ENCODE measurements at regions not wholly inside any gene's neighbourhood (a gene's known extent, or its start where the extent isn't known, plus 50 kb on each side); places are given as distances from the start of the nearest gene placed in this dataset.
"Not testable (repeated sequence)": the region's sequence is repeated elsewhere in the genome, so short reads cannot be mapped to it uniquely, and the experiment has no call there.

DNA sequence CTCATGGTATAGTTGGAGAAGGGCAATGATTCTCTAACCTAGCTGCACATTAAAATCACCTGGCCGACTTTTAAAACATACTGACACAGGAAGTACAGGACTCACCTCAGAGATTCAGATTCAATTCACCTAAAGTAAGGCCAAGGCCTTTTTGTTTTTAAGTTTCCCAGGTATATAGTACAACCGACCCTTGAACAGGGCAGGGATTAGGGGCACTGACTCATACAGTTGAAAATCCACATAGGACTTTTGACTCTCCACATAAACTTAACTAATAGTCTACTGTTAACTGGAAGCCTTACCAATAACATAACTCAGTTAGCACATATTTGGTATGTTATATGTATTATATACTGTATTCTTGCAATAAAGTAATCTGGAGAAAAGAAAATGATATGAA is 129.5 kb upstream of the ABI3BP start:
- Histone ChIP-seq H3K4me1 (no peaks in the 10 kb centered on the region), H3K9me3 (no peaks in the 10 kb centered on the region), H4K20me1 (no peaks in the 10 kb centered on the region), H3K4me3 (no peak overlapping the region), H3K36me3 (no peaks in the 10 kb centered on the region), H3K4me2 (no peak overlapping the region), H3K9ac (no peak overlapping the region), H3K27ac (no peak overlapping the region), H3K27me3 (no peaks in the 10 kb centered on the region)
- no peak for TF ChIP-seq Cebpa-rat (IDR thresholded peaks at IDR 0.05)

DNA sequence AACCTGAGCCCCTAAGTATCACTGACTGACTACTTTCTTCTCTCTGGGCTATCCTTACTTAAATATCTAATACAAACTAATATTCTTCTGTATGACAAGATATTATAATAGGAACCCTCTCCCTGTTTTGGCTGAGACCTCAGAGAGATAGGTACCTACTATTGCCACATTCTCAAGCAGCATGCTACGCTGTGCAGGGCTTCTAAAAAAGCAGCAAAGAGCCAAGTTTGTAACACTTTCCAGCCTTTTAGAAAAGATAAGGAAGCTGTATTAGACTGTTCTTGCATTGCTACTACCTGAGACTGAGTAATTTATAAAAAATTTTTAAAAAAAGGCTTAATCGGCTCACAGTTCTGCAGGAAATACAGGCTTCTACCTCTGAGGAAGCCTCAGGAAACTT is 126.8 kb upstream of the ABI3BP start:
- no peak for TF ChIP-seq Cebpa-rat (IDR thresholded peaks at IDR 0.05)
- Histone ChIP-seq H3K4me3 (no peak overlapping the region), H3K4me1 (no peaks in the 10 kb centered on the region), H3K4me2 (no peak overlapping the region), H3K27me3 (no peaks in the 10 kb centered on the region), H3K9ac (no peak overlapping the region), H3K9me3 (no peaks in the 10 kb centered on the region), H3K36me3 (no peaks in the 10 kb centered on the region), H3K27ac (no peak overlapping the region), H4K20me1 (no peaks in the 10 kb centered on the region)

DNA sequence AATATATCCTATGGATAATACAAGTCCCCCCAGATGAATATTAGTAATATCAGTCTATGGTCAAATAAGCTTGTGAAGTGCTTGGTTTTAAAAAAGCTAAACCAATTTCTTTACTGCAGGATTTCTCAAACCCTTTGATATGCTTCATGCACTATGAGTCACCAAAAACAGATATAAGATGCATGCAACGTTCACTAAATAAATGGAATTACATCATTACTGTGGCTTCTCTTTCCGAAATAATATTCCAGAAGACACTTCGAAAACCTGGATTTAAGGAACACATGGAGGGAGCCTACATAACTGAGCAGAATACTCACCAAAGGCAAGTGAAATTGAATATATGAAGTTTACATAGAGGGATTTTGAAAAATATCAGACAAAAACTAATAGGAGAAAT is 126.3 kb upstream of the ABI3BP start:
- Histone ChIP-seq H3K36me3 (no peaks in the 10 kb centered on the region), H3K4me3 (no peak overlapping the region), H3K9ac (no peak overlapping the region), H3K27ac (no peak overlapping the region), H3K4me2 (no peak overlapping the region), H3K9me3 (no peaks in the 10 kb centered on the region), H3K27me3 (no peaks in the 10 kb centered on the region), H3K4me1 (no peaks in the 10 kb centered on the region), H4K20me1 (no peaks in the 10 kb centered on the region)
- TF ChIP-seq Cebpa-rat (IDR thresholded peaks at IDR 0.05): no peak

DNA sequence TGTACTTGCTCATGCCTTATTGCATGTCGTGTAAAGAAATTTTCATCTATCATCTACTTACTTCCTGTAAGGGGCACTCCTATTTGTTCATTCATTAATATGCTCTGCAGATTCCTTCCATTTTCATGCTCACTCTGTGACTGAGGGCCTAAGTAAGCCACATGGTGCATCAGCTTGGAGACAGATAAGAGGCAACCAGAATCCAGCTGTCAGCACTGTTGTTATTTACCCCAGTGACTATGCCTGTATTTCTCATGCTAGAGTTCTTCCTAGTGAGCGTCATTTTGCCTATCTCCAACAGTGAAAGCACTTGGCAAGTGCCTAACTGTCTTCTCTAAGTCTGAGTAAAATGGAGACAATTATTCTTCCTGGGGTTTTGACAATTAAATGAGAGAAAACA is 124.8 kb upstream of the ABI3BP start:
- Histone ChIP-seq H3K4me3 (no peak overlapping the region), H3K4me1 (no peaks in the 10 kb centered on the region), H3K27ac (no peak overlapping the region), H3K36me3 (no peaks in the 10 kb centered on the region), H4K20me1 (no peaks in the 10 kb centered on the region), H3K9ac (no peak overlapping the region), H3K4me2 (no peak overlapping the region), H3K9me3 (no peaks in the 10 kb centered on the region), H3K27me3 (no peaks in the 10 kb centered on the region)
- no peak for TF ChIP-seq Cebpa-rat (IDR thresholded peaks at IDR 0.05)

DNA sequence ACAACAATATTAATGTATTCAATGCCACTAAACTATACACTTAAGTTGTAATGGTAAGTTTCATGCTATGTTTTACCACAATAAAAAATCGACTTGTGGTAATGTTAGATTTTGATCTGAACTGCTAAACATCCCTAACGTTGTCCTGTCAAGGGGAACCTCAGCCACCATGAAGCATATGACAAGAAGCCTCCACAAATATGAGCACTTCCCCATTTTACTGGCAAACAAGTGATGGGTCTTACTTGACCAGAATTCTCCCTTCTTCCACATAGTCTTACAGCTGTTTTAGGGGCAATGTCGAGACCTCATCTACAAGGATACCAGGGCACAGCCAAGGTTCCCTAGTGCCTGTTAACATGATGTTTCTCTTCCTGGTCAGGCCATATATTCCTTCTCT is 124.2 kb upstream of the ABI3BP start:
- H3K9me3 ChIP-seq: no peaks in the 10 kb centered on the region
- H3K9ac ChIP-seq: no peak overlapping the region
- no peak for TF ChIP-seq Cebpa-rat (IDR thresholded peaks at IDR 0.05)

DNA sequence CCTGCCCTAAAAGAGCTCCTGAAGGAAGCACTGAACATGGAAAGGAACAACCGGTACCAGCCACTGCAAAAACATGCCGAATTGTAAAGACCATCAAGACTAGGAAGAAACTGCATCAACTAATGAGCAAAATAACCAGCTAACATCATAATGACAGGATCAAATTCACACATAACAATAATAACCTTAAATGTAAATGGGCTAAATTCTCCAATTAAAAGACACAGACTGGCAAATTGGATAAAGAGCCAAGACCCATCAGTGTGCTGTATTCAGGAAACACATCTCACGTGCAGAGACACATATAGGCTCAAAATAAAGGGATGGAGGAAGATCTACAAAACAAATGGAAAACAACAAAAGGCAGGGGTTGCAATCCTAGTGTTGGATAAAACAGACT is 117.1 kb upstream of the ABI3BP start:
- not testable (repeated sequence) for H3K9ac ChIP-seq, H4K20me1 ChIP-seq, H3K4me1 ChIP-seq, H3K27me3 ChIP-seq, H3K36me3 ChIP-seq, H3K4me3 ChIP-seq, H3K27ac ChIP-seq, H3K4me2 ChIP-seq
- peaks cover 15% of the 10 kb centered on the region for H3K9me3 ChIP-seq

More for the DNA sequence above, 124.2 kb upstream of the ABI3BP start:
- Histone ChIP-seq H3K4me3 (no peak overlapping the region), H3K27me3 (no peaks in the 10 kb centered on the region), H4K20me1 (no peaks in the 10 kb centered on the region), H3K4me1 (no peaks in the 10 kb centered on the region), H3K4me2 (no peak overlapping the region), H3K27ac (no peak overlapping the region), H3K36me3 (no peaks in the 10 kb centered on the region)

DNA sequence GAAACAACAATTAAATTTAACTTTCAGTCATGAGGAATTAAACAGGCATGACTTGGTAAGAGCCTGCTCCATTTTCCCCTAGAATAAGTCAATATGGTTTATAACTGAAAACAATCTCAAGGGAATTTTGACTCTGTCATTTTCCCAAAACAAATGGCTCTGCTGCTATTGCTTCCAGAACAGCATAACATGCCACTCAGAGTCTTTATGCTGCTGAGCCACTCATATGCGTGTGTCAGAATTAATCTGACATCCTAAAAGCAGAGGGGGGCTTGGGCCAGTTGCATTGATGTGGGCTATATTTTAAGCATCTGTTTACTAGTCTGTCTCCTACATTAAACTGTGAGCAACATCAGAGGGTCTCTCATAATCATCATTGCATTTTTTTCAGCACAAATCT is 111.1 kb upstream of the ABI3BP start:
- Histone ChIP-seq H3K27ac (no peak overlapping the region), H3K4me2 (no peak overlapping the region), H3K4me3 (no peak overlapping the region), H3K27me3 (no peaks in the 10 kb centered on the region), H3K4me1 (peaks cover 6% of the 10 kb centered on the region; the same call in 1 of the 2 replicates), H3K9me3 (peaks cover 11% of the 10 kb centered on the region), H3K36me3 (no peaks in the 10 kb centered on the region), H4K20me1 (no peaks in the 10 kb centered on the region), H3K9ac (no peak overlapping the region)
- no peak for TF ChIP-seq Cebpa-rat (IDR thresholded peaks at IDR 0.05)

DNA sequence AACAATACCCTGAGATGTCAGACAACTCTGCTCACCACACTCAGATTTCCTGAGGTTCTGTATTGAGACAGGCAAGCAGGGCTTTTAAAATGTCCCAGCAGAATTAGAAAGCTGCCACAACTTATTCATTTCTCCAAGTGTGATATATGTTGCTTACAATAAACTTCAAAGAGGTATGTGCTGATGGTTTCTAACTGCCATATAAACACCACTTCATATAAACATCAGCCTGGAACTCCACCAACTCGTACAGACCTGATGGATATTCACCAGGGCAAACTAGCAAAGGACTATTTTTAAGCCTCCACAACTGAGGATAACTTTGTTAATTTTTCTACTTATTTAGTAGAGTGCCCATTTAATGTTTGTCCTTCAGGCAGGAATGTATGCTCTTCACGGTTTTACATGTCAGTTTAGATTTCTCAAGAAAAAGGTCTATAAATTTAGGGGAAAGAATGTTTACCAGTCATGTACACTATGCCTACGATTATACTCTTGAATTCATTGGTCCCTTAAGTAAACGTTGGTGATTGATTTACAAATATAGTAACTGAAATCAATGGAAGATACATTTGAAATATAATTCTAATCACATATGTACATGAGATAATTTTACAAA is 109.6 kb upstream of the ABI3BP start:
- no peak overlapping the region for H3K27ac ChIP-seq
- no peak overlapping the region for H3K9ac ChIP-seq
- H3K36me3 ChIP-seq: no peaks in the 10 kb centered on the region
- no peaks in the 10 kb centered on the region for H3K27me3 ChIP-seq
- TF ChIP-seq Cebpa-rat (IDR thresholded peaks at IDR 0.05): no peak
- H3K4me3 ChIP-seq: no peak overlapping the region
- no peaks in the 10 kb centered on the region; the same call in 1 of the 2 replicates for H3K9me3 ChIP-seq
- no peaks in the 10 kb centered on the region for H4K20me1 ChIP-seq
- H3K4me2 ChIP-seq: no peak overlapping the region
- H3K4me1 ChIP-seq: no peaks in the 10 kb centered on the region

DNA sequence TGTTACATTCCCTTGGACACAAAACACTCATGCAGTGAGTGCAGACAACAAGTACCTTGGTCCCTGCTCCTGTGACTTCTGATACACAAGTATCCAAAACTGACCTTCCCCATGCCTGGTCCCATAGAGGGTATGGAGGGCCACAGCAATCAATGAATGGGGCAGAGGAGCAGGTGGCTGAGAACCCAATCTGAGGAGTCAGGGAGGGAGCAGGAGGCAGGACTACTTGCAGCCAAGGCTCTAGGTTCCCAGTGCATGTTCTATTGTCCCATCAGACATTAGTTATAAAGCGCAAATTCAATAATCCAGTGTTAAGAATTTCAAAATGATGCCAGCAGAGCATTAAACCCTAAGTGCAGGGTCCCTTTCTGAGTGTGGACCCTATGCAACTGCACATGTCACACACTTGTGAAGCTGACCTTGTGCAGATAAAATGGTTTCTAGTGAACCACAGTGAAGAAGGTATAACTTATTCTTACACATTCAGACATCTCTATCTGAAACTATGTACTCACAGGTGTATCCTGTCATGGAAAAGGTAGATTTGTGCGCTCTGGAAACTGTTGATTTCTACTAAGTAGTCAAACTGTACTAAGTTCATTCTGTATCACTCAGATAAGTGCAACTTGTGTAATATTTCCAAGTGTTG is 107.3 kb upstream of the ABI3BP start:
- H3K9ac ChIP-seq: no peak overlapping the region
- no peaks in the 10 kb centered on the region for H3K4me1 ChIP-seq
- no peaks in the 10 kb centered on the region for H3K9me3 ChIP-seq
- H3K27ac ChIP-seq: no peak overlapping the region
- H3K4me3 ChIP-seq: no peak overlapping the region
- H3K4me2 ChIP-seq: no peak overlapping the region
- no peaks in the 10 kb centered on the region for H3K36me3 ChIP-seq
- H3K27me3 ChIP-seq: no peaks in the 10 kb centered on the region
- no peaks in the 10 kb centered on the region for H4K20me1 ChIP-seq
- TF ChIP-seq Cebpa-rat (IDR thresholded peaks at IDR 0.05): no peak

DNA sequence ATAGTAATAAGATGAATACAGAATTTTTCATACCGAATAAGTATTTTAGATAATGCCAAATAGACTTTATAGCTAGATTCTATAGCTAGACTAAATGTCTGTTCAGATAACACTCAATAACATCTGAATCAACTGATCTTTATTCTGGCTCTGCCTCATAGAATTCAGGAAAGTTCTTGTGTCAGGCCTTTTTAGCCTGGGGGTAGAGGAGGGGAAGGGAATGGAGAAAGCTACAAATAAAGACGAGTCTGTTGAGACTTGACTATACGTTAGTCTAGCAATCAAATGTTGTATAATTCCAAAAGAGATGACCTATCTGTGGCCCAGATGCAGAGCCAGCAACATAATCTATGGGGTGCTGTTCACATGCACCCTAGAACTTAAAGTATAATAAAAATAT is 106.6 kb upstream of the ABI3BP start:
- no peaks in the 10 kb centered on the region for H3K36me3 ChIP-seq
- no peaks in the 10 kb centered on the region for H3K9me3 ChIP-seq
- no peak overlapping the region for H3K4me2 ChIP-seq
- no peak for TF ChIP-seq Cebpa-rat (IDR thresholded peaks at IDR 0.05)
- no peaks in the 10 kb centered on the region for H3K27me3 ChIP-seq
- no peaks in the 10 kb centered on the region for H3K4me1 ChIP-seq
- no peak overlapping the region for H3K4me3 ChIP-seq
- H3K9ac ChIP-seq: no peak overlapping the region
- no peak overlapping the region for H3K27ac ChIP-seq
- no peaks in the 10 kb centered on the region for H4K20me1 ChIP-seq

DNA sequence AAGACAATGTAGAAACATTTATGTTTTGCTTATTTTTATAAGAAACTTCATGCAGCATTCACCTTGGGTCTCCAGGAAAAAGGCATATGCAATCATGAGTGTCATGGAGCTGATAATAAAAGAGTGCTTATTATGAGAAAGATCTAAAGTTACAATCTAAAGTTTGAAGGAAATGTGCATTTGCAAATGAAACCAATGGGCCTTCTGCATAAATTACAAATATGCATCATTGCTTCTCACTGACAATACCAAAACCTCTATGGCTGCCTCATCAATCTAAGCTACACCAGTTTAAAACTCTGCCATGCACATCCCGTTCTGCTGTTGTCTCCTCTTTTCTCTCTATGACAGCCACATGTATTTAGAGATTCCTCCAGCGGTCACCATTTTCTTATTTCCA is 103.2 kb upstream of the ABI3BP start:
- no peak overlapping the region for H3K9ac ChIP-seq
- H3K4me3 ChIP-seq: no peak overlapping the region
- H3K4me2 ChIP-seq: no peak overlapping the region
- H3K36me3 ChIP-seq: no peaks in the 10 kb centered on the region
- no peaks in the 10 kb centered on the region for H3K9me3 ChIP-seq
- H3K27ac ChIP-seq: no peak overlapping the region
- H3K27me3 ChIP-seq: no peaks in the 10 kb centered on the region
- H4K20me1 ChIP-seq: no peaks in the 10 kb centered on the region
- no peaks in the 10 kb centered on the region for H3K4me1 ChIP-seq
- TF ChIP-seq Cebpa-rat (IDR thresholded peaks at IDR 0.05): no peak

Data from BLaER1 (cell line).